GM12875 (cell line): ENCODE measurements at regions not wholly inside any gene's neighbourhood (a gene's known extent, or its start where the extent isn't known, plus 50 kb on each side); places are given as distances from the start of the nearest gene placed in this dataset.

ENCODE experiments used
- H3K4me3 ChIP-seq: one replicate; pipeline ENCODE4 v1.5.1; 2011; ENCODE audit warnings: low read depth, low read length, control low read depth
- TF ChIP-seq, protein P1 (sequence below): IDR thresholded peaks from 2 replicates; pipeline ENCODE4 v1.5.1; 2011; ENCODE audit warnings: low read depth, mild to moderate bottlenecking, control low read depth, inconsistent platforms, low read length, moderate library complexity, borderline replicate concordance; ENCODE audit not compliant: insufficient read depth

DNA sequence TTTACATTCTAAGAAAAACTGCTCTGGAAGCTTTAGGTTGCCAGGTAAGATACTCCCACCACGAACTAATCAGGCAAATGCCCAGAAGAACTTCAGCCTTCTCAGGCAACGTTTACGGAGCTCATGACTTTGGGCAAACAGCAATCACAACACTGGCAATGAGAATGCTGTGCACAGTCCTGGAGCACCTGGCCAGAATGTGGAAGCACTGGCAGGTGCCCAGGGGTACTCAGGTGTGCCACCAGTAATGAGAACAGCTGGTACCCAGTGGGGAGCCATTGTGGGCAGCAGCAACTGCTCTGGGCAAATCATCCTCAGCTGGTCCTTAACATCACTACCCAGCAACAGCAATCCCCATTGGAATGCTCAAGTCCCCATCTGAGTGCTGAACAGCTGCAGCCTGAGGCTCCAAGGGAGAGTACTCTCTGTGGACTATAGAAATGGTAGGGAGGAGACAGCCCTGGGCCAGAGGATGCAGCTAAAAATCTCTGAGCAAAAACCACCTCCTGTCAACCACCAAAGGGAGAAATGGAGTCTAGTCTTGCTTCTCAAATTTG lies 210.0 kb downstream of the FOXO1 start:
- H3K4me3 ChIP-seq: no peak overlapping the region
- TF ChIP-seq, protein P1, sequence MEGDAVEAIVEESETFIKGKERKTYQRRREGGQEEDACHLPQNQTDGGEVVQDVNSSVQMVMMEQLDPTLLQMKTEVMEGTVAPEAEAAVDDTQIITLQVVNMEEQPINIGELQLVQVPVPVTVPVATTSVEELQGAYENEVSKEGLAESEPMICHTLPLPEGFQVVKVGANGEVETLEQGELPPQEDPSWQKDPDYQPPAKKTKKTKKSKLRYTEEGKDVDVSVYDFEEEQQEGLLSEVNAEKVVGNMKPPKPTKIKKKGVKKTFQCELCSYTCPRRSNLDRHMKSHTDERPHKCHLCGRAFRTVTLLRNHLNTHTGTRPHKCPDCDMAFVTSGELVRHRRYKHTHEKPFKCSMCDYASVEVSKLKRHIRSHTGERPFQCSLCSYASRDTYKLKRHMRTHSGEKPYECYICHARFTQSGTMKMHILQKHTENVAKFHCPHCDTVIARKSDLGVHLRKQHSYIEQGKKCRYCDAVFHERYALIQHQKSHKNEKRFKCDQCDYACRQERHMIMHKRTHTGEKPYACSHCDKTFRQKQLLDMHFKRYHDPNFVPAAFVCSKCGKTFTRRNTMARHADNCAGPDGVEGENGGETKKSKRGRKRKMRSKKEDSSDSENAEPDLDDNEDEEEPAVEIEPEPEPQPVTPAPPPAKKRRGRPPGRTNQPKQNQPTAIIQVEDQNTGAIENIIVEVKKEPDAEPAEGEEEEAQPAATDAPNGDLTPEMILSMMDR: no peak

DNA sequence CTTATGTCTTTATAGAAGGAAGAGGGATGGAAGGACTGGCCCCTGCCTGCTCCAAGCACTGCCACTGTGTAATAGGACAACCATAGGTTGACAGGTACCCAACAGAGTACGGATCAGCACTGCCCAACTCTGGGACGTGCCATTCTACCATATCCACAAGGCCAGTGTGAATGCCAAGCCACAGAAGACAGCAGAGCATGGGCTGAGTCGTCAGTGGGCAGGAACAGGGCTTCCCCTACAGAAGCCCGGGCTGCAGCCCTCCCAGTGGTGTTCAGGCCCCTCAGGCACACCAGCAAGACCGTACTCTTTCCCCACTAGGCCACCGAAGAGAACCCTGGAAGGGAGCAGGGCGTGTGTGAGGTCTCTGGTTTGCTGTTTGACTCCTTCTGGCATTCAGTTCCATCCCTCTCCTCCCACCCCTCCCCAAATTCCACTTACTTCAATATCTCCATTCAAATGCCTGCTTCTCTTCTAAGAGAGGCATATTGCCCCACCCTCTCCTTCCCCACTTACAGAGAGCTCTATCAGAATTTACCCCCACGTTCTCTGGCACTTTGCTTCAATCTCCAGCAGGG lies 209.4 kb downstream of the FOXO1 start:
- TF ChIP-seq, protein P1: no peak
- H3K4me3 ChIP-seq: no peak overlapping the region

DNA sequence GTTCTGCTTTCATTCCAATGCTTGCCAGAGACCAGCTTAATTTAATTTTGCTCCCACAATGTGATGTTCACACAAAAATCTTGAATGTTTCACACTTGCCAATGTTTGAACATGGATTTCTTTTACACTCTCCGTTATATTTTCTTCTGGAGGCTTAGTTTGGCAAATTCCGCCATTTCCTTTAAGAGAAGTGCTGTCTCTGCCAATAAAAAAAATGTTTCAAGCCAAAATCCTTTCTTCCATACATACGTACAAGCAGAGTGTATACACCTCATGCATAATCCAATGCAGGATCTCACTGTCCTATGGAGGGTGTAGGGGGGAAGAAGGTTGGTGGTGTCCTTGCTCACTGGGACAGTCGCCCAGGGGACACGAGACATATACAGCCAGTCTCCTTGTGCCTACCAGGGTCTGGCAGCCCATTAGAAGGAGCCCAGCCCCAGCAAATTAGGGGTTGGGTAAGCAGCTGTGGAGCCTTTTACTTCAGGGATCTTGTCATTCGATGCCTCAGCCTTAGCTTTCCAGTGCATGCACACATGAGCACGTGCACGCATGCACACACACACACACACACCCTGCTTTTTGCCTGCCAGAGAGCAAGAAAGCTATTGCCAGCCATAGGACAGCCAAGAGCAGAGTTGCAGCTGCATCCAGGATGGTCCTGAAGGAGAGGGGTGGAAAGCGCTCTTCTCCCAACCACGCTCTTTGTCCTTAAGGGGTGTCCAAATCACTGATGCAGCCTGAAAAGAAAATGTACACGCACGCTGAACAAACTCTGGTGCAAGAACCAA lies 208.3 kb downstream of the FOXO1 start:
- TF ChIP-seq, protein P1: no peak

DNA sequence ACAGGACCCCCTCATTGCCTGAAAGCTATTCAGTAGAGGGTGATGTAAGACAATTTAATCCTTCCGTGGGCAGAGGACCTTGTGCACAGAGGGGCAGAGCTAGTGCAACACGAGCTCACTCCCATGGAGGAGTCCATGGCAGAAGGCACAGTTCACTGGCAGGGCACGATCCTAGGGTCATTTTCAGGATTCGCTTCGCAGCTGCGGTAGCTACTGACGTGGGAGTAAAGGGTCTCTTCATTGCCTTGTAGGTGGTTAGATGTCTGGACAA lies 207.8 kb downstream of the FOXO1 start:
- TF ChIP-seq, protein P1: no peak
- no peak overlapping the region for H3K4me3 ChIP-seq

More for the DNA sequence above, 208.3 kb downstream of the FOXO1 start:
- no peak overlapping the region for H3K4me3 ChIP-seq

DNA sequence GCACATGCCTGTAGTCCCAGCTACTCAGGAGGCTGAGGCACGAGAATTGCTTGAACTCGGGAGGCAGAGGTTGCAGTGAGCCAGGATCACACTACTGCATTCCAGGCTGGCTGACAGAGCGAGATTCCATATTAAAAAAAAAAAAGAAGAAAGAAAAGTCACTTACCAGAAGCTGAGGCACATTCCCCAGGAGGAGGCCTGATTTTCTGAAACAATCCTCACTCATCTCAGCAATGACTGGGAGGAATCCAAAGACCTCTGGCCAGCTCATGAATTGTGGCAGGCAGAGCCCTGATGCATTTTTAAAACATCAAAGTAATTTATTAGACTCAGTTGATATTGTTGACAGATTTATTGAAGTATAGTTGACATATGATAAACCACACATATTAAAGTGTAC lies 206.3 kb downstream of the FOXO1 start:
- TF ChIP-seq, protein P1: no peak

DNA sequence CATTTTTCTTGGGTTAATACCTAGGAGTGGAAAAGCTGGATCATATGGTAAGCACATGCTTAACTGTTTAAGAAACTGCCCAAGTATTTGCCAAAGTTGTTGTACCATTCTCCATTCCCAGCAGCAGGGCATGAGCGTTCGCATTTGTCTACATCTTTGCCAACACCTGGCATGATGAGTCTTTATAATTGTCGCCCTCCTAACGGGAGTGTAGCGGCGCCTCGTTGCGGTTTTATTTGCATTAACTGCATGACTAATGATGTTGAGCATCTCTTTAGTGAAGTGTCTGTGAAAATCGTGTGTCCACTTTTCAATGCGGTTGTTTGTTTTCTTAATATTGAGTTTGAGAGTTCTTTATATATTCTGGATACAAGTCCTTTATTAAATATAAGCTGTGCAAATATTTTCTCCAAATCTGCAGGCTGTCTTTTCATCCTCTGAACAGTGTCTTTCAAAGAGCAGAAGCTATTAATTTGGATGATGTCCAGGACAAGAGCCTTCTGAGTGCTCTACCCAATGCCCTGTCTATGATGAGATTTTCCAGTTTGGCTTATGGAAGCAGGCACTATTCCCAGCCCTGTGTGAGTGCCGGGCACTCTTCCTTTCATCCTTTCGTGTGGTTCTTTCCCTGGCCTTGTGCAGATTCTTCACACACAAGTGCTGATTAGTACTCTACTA lies 202.0 kb downstream of the FOXO1 start:
- TF ChIP-seq, protein P1: no peak

More for the DNA sequence above, 206.3 kb downstream of the FOXO1 start:
- H3K4me3 ChIP-seq: no peak overlapping the region

More for the DNA sequence above, 202.0 kb downstream of the FOXO1 start:
- H3K4me3 ChIP-seq: no peak overlapping the region
